ENCODE measurements at regions not wholly inside any gene's neighbourhood (a gene's known extent, or its start where the extent isn't known, plus 50 kb on each side); places are given as distances from the start of the nearest gene placed in this dataset.

GRCh38 chr12:87793131-87793530 lies 236.1 kb downstream of the C12orf50 start:
- no peak for ATAC-seq
- Histone ChIP-seq H3K27ac (no peak overlapping the region), H3K4me3 (no peak overlapping the region), H3K27me3 (ENCODE audit: low read depth) (no peaks in the 10 kb centered on the region), H3K4me1 (no peaks in the 10 kb centered on the region), H3K36me3 (no peaks in the 10 kb centered on the region), H3K9me3 (no peaks in the 10 kb centered on the region)
- TF ChIP-seq CTCF (IDR thresholded peaks at IDR 0.05): no peak
- no peak for DNase-seq
- intact Hi-C loops (cut with DNase I): no loop called here

- ATAC-seq: no peak
Measured at GRCh38 chr12:87784350-87784749, 244.9 kb downstream of the C12orf50 start.

GRCh38 chr12:87783467-87783866 lies 245.7 kb downstream of the C12orf50 start:
- no peak overlapping the region for H3K27ac ChIP-seq
- H3K4me1 ChIP-seq: no peaks in the 10 kb centered on the region
- no peaks in the 10 kb centered on the region for H3K9me3 ChIP-seq
- no peak overlapping the region for H3K4me3 ChIP-seq
- ATAC-seq: no peak
- no peaks in the 10 kb centered on the region for H3K36me3 ChIP-seq
- intact Hi-C loops (cut with DNase I): no loop called here
- no peaks in the 10 kb centered on the region for H3K27me3 ChIP-seq (ENCODE audit: low read depth)
- no peak for TF ChIP-seq CTCF (IDR thresholded peaks at IDR 0.05)
- no peak for DNase-seq

More at GRCh38 chr12:87784350-87784749, 244.9 kb downstream of the C12orf50 start:
- no peaks in the 10 kb centered on the region for H3K27me3 ChIP-seq (ENCODE audit: low read depth)
- no peaks in the 10 kb centered on the region for H3K4me1 ChIP-seq
- intact Hi-C loops (cut with DNase I): no loop called here
- no peak overlapping the region for H3K4me3 ChIP-seq
- no peaks in the 10 kb centered on the region for H3K9me3 ChIP-seq
- TF ChIP-seq CTCF (IDR thresholded peaks at IDR 0.05): no peak
- no peak for DNase-seq
- no peaks in the 10 kb centered on the region for H3K36me3 ChIP-seq
- no peak overlapping the region for H3K27ac ChIP-seq

GRCh38 chr12:87782838-87783237 lies 246.4 kb downstream of the C12orf50 start:
- Histone ChIP-seq H3K27ac (no peak overlapping the region), H3K9me3 (no peaks in the 10 kb centered on the region), H3K4me3 (no peak overlapping the region), H3K4me1 (no peaks in the 10 kb centered on the region), H3K36me3 (no peaks in the 10 kb centered on the region), H3K27me3 (ENCODE audit: low read depth) (no peaks in the 10 kb centered on the region)
- DNase-seq (no peak), ATAC-seq (no peak)
- intact Hi-C loops (cut with DNase I): no loop called here
- TF ChIP-seq CTCF (IDR thresholded peaks at IDR 0.05): no peak

GRCh38 chr12:87779858-87780498 lies 249.2 kb downstream of the C12orf50 start:
- Histone ChIP-seq H3K27ac (no peak overlapping the region), H3K9me3 (no peaks in the 10 kb centered on the region), H3K36me3 (no peaks in the 10 kb centered on the region), H3K4me3 (no peak overlapping the region), H3K4me1 (no peaks in the 10 kb centered on the region), H3K27me3 (ENCODE audit: low read depth) (no peaks in the 10 kb centered on the region)
- intact Hi-C loops (cut with DNase I): no loop called here
- DNase-seq (no peak), ATAC-seq (no peak)
- no peak for TF ChIP-seq CTCF (IDR thresholded peaks at IDR 0.05)
